ENCODE measurements at regions not wholly inside any gene's neighbourhood (a gene's known extent, or its start where the extent isn't known, plus 50 kb on each side); places are given as distances from the start of the nearest gene placed in this dataset.

- in situ Hi-C loops (cut with HindIII; ENCODE audit: low pct_unique_long_range_greater_than_20kb, low sequenced_read_pairs), result no loop called here
- no peak for DNase-seq (ENCODE audit: low read depth)
These were observed 90.5 kb upstream of the THBS2 start for GRCh38 chr6:169343886-169344749.

GRCh38 chr6:169342710-169343109, 89.1 kb upstream of the THBS2 start:
- DNase-seq (ENCODE audit: low read depth), result no peak
- in situ Hi-C loops (cut with HindIII; ENCODE audit: low pct_unique_long_range_greater_than_20kb, low sequenced_read_pairs), result no loop called here

- in situ Hi-C loops (cut with HindIII; ENCODE audit: low pct_unique_long_range_greater_than_20kb, low sequenced_read_pairs), result no loop called here
- no peak for DNase-seq (ENCODE audit: low read depth)
These were observed 88.1 kb upstream of the THBS2 start for GRCh38 chr6:169341706-169342105.

- in situ Hi-C loops (cut with HindIII; ENCODE audit: low pct_unique_long_range_greater_than_20kb, low sequenced_read_pairs), result no loop called here
These were observed 87.4 kb upstream of the THBS2 start for GRCh38 chr6:169341065-169341464.

GRCh38 chr6:169340395-169340794, 86.7 kb upstream of the THBS2 start:
- DNase-seq (ENCODE audit: low read depth), result peak; percentile 37
- in situ Hi-C loops (cut with HindIII; ENCODE audit: low pct_unique_long_range_greater_than_20kb, low sequenced_read_pairs), result no loop called here

More at GRCh38 chr6:169341065-169341464, 87.4 kb upstream of the THBS2 start:
- no peak for DNase-seq (ENCODE audit: low read depth)

- in situ Hi-C loops (cut with HindIII; ENCODE audit: low pct_unique_long_range_greater_than_20kb, low sequenced_read_pairs), result no loop called here
- no peak for DNase-seq (ENCODE audit: low read depth)
These were observed 86.2 kb upstream of the THBS2 start for GRCh38 chr6:169339731-169340309.

GRCh38 chr6:169339025-169339424, 85.4 kb upstream of the THBS2 start:
- no peak for DNase-seq (ENCODE audit: low read depth)
- in situ Hi-C loops (cut with HindIII; ENCODE audit: low pct_unique_long_range_greater_than_20kb, low sequenced_read_pairs), result no loop called here

- no peak for DNase-seq (ENCODE audit: low read depth)
- in situ Hi-C loops (cut with HindIII; ENCODE audit: low pct_unique_long_range_greater_than_20kb, low sequenced_read_pairs), result no loop called here
These were observed 84.3 kb upstream of the THBS2 start for GRCh38 chr6:169337886-169338445.

GRCh38 chr6:169335301-169335700, 81.7 kb upstream of the THBS2 start:
- in situ Hi-C loops (cut with HindIII; ENCODE audit: low pct_unique_long_range_greater_than_20kb, low sequenced_read_pairs), result no loop called here

GRCh38 chr6:169332250-169332649, 78.6 kb upstream of the THBS2 start:
- in situ Hi-C loops (cut with HindIII; ENCODE audit: low pct_unique_long_range_greater_than_20kb, low sequenced_read_pairs), result no loop called here
- no peak for DNase-seq (ENCODE audit: low read depth)

More at GRCh38 chr6:169335301-169335700, 81.7 kb upstream of the THBS2 start:
- DNase-seq (ENCODE audit: low read depth), result no peak

GRCh38 chr6:169328112-169328801, 74.6 kb upstream of the THBS2 start:
- in situ Hi-C loops (cut with HindIII; ENCODE audit: low pct_unique_long_range_greater_than_20kb, low sequenced_read_pairs), result no loop called here
- no peak for DNase-seq (ENCODE audit: low read depth)

GRCh38 chr6:169326067-169326799, 72.6 kb upstream of the THBS2 start:
- no peak for DNase-seq (ENCODE audit: low read depth)
- in situ Hi-C loops (cut with HindIII; ENCODE audit: low pct_unique_long_range_greater_than_20kb, low sequenced_read_pairs), result no loop called here

GRCh38 chr6:169324656-169325459, 71.2 kb upstream of the THBS2 start:
- in situ Hi-C loops (cut with HindIII; ENCODE audit: low pct_unique_long_range_greater_than_20kb, low sequenced_read_pairs), result no loop called here
- no peak for DNase-seq (ENCODE audit: low read depth)

GRCh38 chr6:169324086-169324485, 70.4 kb upstream of the THBS2 start:
- DNase-seq (ENCODE audit: low read depth), result no peak
- in situ Hi-C loops (cut with HindIII; ENCODE audit: low pct_unique_long_range_greater_than_20kb, low sequenced_read_pairs), result no loop called here

GRCh38 chr6:169323221-169323620, 69.6 kb upstream of the THBS2 start:
- DNase-seq (ENCODE audit: low read depth), result no peak
- in situ Hi-C loops (cut with HindIII; ENCODE audit: low pct_unique_long_range_greater_than_20kb, low sequenced_read_pairs), result no loop called here

GRCh38 chr6:169321546-169321945, 67.9 kb upstream of the THBS2 start:
- in situ Hi-C loops (cut with HindIII; ENCODE audit: low pct_unique_long_range_greater_than_20kb, low sequenced_read_pairs), result no loop called here
- DNase-seq (ENCODE audit: low read depth), result no peak

- DNase-seq (ENCODE audit: low read depth), result no peak
- in situ Hi-C loops (cut with HindIII; ENCODE audit: low pct_unique_long_range_greater_than_20kb, low sequenced_read_pairs), result no loop called here
These were observed 66.4 kb upstream of the THBS2 start for GRCh38 chr6:169320013-169320412.

All from Caki2 (cell line).